PC-3 (cell line): ENCODE measurements at regions not wholly inside any gene's neighbourhood (a gene's known extent, or its start where the extent isn't known, plus 50 kb on each side); places are given as distances from the start of the nearest gene placed in this dataset.

Experiments
- ATAC-seq: fragments of 200-7000 bp; cut with Tn5 transposase; 2 replicates; pipeline ENCODE4 v1.9.1; 2020; ENCODE audit warnings: mild to moderate bottlenecking, moderate library complexity
- BruUV-seq: library from RNA; stranded (reverse); fragments of 400-500 nt; replicated peaks from 2 replicates; lab custom pipeline; 2021; lab: Mats Ljungman, UMichigan
- CTCF ChIA-PET: fragments of 300-600 bp; sonication (Branson Sonifier 250); formaldehyde crosslinking; loops from one replicate; lab custom pipeline; 2022; ENCODE audit warnings: antibody characterized with exemption; lab: Charles Lee
- POLR2A ChIA-PET: fragments of 300-600 bp; sonication (Branson Sonifier 250); formaldehyde crosslinking; loops from one replicate; lab custom pipeline; 2022; ENCODE audit warnings: antibody characterized with exemption; ENCODE audit not compliant: unreplicated experiment; lab: Charles Lee
- DNase-seq: peaks from one replicate; pipeline ENCODE4 v3.0.0-alpha.2; 2015
- H2AFZ ChIP-seq: fragments of 300-600 bp; sonication (generic); 2 replicates; pipeline ENCODE4 v1.6.0; 2016; ENCODE audit warnings: antibody characterized with exemption, low read length
- H3F3A ChIP-seq: fragments of 300-600 bp; sonication (generic); one replicate; pipeline ENCODE4 v1.6.0; 2017; ENCODE audit warnings: antibody characterized with exemption, low read length, control low read depth, mild to moderate bottlenecking; ENCODE audit not compliant: unreplicated experiment
- H3K27ac ChIP-seq: fragments of 300-600 bp; sonication (generic); 2 replicates; pipeline ENCODE4 v1.5.1; 2016; ENCODE audit warnings: mild to moderate bottlenecking, low read length
- H3K27me3 ChIP-seq: fragments of 300-600 bp; sonication (generic); 2 replicates; pipeline ENCODE4 v1.6.1; 2016; ENCODE audit warnings: low read length, mixed read lengths
- H3K36me3 ChIP-seq: fragments of 300-600 bp; sonication (generic); 2 replicates; pipeline ENCODE4 v1.6.1; 2016; ENCODE audit warnings: low read depth, mixed run types, low read length, mixed read lengths
- H3K4me1 ChIP-seq: fragments of 300-600 bp; sonication (generic); 2 replicates; pipeline ENCODE4 v1.5.1; 2016; ENCODE audit warnings: low read length; ENCODE audit not compliant: insufficient read depth
- H3K4me2 ChIP-seq: fragments of 300-600 bp; sonication (generic); 2 replicates; pipeline ENCODE4 v1.6.0; 2016; ENCODE audit warnings: low read length
- H3K4me3 ChIP-seq: fragments of 300-600 bp; sonication (generic); 2 replicates; pipeline ENCODE4 v1.5.1; 2016; ENCODE audit warnings: mild to moderate bottlenecking, low read length, mixed read lengths
- H3K79me2 ChIP-seq: fragments of 300-600 bp; sonication (generic); 2 replicates; pipeline ENCODE4 v1.6.1; 2017; ENCODE audit warnings: low read length, mixed read lengths
- H3K9ac ChIP-seq: fragments of 300-600 bp; sonication (generic); 2 replicates; pipeline ENCODE4 v1.6.0; 2016; ENCODE audit warnings: mild to moderate bottlenecking, low read length
- H3K9me2 ChIP-seq: fragments of 300-600 bp; sonication (generic); replicated peaks from 2 replicates; pipeline ENCODE4 v1.6.1; 2016; ENCODE audit warnings: mixed run types, low read length, mixed read lengths
- H3K9me3 ChIP-seq: fragments of 300-600 bp; sonication (generic); 2 replicates; pipeline ENCODE4 v1.6.1; 2016; ENCODE audit warnings: low read length, mixed read lengths
- H4K20me1 ChIP-seq: fragments of 300-600 bp; sonication (generic); 2 replicates; pipeline ENCODE4 v1.6.1; 2016; ENCODE audit warnings: low read length, mixed read lengths
- EZH2 ChIP-seq: fragments of 300-600 bp; sonication (generic); IDR thresholded peaks from one replicate; pipeline ENCODE4 v1.6.1; 2017; ENCODE audit warnings: antibody characterized with exemption, mild to moderate bottlenecking, low read length; ENCODE audit not compliant: unreplicated experiment
- EZH2phosphoT487 ChIP-seq: fragments of 300-600 bp; sonication (generic); IDR thresholded peaks from 2 replicates; pipeline ENCODE4 v1.6.1; 2018; ENCODE audit warnings: mild to moderate bottlenecking, antibody characterized with exemption, low read length, borderline replicate concordance
- intact Hi-C: fragments of 100-400 bp; cut with micrococcal nuclease; formaldehyde crosslinking; loops from 2 replicates; pipeline ENCODE4 v1.9.0; 2023
- TF ChIP-seq, protein P1 (sequence below): fragments of 300-600 bp; sonication (generic); conservative IDR thresholded peaks from 2 replicates; pipeline ENCODE4 v1.5.1; 2017; ENCODE audit warnings: antibody characterized with exemption, low read depth, mild to moderate bottlenecking, low read length

DNA sequence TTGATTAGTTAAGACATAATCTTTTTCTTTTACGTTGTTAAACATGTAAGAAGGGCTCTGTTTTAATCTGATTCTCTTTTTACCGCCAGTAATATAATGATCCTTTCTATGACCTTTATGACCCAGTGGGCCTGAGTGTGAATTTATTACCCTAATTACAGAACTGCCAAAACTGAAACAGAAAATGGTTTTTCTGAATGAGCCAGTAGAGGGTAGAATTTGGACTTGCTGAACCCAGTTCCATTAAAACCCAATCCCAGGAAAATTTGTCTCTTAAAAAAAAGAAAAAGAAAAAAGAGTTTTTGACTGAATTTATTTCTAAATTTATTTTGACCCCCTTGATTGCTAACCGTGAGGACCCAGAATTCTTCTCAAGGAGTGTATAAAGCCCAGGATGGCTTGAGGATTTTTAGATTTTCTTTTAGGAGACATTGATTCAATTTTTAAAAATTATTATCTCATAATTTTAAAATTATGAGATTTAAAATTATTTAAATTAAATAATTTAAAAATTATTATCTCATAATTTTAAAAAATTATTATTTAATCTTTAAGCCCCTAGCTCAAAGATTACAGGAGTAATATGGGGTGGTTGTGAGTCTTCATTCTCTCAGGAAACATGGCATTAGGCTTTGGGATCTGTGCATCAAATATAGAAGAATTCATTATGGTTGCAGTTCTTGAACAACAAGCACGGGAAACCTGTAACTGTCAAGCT lies 94.1 kb upstream of the GLIS3 start:
- Histone ChIP-seq H4K20me1 (no peaks in the 10 kb centered on the region), H3K9me2 (no peaks in the 10 kb centered on the region), H3K9me3 (no peaks in the 10 kb centered on the region), H3K27me3 (no peaks in the 10 kb centered on the region), H3K4me1 (no peaks in the 10 kb centered on the region), H3K27ac (no peak overlapping the region), H3K36me3 (no peaks in the 10 kb centered on the region), H3K79me2 (no peaks in the 10 kb centered on the region), H3K4me3 (no peak overlapping the region), H2AFZ (no peak overlapping the region), H3F3A (no peaks in the 10 kb centered on the region), H3K9ac (no peak overlapping the region), H3K4me2 (no peak overlapping the region)
- no peak for ATAC-seq
- BruUV-seq = no TSS peak
- DNase-seq = no peak
- intact Hi-C loops = loop anchor here (2.0 kb wide), 1 partner anchor 13 kb away; no protein-coding TSS in a partner anchor
- ChIA-PET CTCF (no interaction called here), POLR2A (no interaction called here)
- no peak for TF ChIP-seq EZH2phosphoT487
- TF ChIP-seq EZH2 = no peak
- TF ChIP-seq, protein P1, sequence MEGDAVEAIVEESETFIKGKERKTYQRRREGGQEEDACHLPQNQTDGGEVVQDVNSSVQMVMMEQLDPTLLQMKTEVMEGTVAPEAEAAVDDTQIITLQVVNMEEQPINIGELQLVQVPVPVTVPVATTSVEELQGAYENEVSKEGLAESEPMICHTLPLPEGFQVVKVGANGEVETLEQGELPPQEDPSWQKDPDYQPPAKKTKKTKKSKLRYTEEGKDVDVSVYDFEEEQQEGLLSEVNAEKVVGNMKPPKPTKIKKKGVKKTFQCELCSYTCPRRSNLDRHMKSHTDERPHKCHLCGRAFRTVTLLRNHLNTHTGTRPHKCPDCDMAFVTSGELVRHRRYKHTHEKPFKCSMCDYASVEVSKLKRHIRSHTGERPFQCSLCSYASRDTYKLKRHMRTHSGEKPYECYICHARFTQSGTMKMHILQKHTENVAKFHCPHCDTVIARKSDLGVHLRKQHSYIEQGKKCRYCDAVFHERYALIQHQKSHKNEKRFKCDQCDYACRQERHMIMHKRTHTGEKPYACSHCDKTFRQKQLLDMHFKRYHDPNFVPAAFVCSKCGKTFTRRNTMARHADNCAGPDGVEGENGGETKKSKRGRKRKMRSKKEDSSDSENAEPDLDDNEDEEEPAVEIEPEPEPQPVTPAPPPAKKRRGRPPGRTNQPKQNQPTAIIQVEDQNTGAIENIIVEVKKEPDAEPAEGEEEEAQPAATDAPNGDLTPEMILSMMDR = no peak

DNA sequence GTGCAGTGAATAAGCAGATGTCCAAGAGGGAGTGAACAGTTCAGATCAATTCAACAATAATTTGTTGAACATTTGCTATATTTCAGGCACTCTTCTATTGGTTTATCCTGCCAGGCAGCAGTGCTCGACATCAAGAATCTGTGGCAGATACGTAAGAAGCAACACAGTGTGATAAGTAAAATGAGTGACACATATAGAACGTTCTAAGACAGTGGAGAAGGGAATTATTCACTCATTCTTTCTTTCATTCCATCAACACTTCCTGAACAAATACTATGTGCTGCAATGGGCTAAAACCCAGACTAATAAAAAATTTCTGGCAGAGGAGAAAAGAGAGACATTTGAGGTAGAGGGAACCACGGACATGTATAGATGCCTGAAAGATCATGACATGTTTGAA lies 89.9 kb upstream of the GLIS3 start:
- H3K9me2 ChIP-seq = no peaks in the 10 kb centered on the region
- no peaks in the 10 kb centered on the region for H3K79me2 ChIP-seq
- no peak overlapping the region for H2AFZ ChIP-seq
- H4K20me1 ChIP-seq = no peaks in the 10 kb centered on the region
- TF ChIP-seq EZH2phosphoT487 (no peak), EZH2 (no peak)
- TF ChIP-seq, protein P1 = no peak
- POLR2A ChIA-PET = no interaction called here
- intact Hi-C loops = loop anchor here (10.0 kb wide), 1 partner anchor 105 kb away; the partner anchor contains the start of gene SLC1A1
- DNase-seq = peak; percentile 3
- no peak overlapping the region for H3K4me3 ChIP-seq
- no peak overlapping the region for H3K4me2 ChIP-seq
- BruUV-seq = no TSS peak
- H3K36me3 ChIP-seq = no peaks in the 10 kb centered on the region
- H3K9ac ChIP-seq = no peak overlapping the region
- no peaks in the 10 kb centered on the region for H3K9me3 ChIP-seq
- CTCF ChIA-PET = no interaction called here
- peak; percentile 60 for ATAC-seq
- H3K27me3 ChIP-seq = no peaks in the 10 kb centered on the region
- no peak overlapping the region for H3K27ac ChIP-seq
- H3K4me1 ChIP-seq = no peaks in the 10 kb centered on the region
- H3F3A ChIP-seq = no peaks in the 10 kb centered on the region

DNA sequence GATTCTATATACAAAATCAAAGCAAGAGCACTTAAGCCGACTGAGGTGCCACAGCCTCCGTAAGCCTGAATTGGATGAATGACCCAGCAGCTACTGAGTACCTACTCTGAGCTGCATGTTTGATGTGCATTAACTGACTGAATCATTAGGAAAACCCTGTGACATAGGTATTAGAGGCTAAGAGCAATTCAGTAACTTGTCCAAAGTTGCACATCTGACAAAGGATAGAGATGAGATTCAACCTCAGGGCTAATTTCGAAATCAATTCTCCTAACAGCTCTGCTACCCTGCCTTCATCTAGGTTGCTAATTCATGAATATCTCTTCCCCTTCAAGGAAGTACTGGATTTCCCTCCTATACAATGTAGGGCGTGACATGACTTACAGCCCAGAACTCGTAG lies 89.1 kb upstream of the GLIS3 start:
- no peaks in the 10 kb centered on the region for H4K20me1 ChIP-seq
- ATAC-seq = no peak
- no peak overlapping the region for H3K9ac ChIP-seq
- BruUV-seq = no TSS peak
- H3K9me3 ChIP-seq = no peaks in the 10 kb centered on the region
- no peak overlapping the region for H3K4me3 ChIP-seq
- H3F3A ChIP-seq = no peaks in the 10 kb centered on the region
- no peak overlapping the region for H2AFZ ChIP-seq
- CTCF ChIA-PET = no interaction called here
- H3K9me2 ChIP-seq = no peaks in the 10 kb centered on the region
- H3K27ac ChIP-seq = no peak overlapping the region
- H3K4me1 ChIP-seq = no peaks in the 10 kb centered on the region
- TF ChIP-seq EZH2phosphoT487 (no peak), EZH2 (no peak)
- TF ChIP-seq, protein P1 = no peak
- H3K27me3 ChIP-seq = no peaks in the 10 kb centered on the region
- no peak for DNase-seq
- H3K4me2 ChIP-seq = no peak overlapping the region
- H3K79me2 ChIP-seq = no peaks in the 10 kb centered on the region
- POLR2A ChIA-PET = no interaction called here
- H3K36me3 ChIP-seq = no peaks in the 10 kb centered on the region
- intact Hi-C loops = loop anchor here (10.0 kb wide), 1 partner anchor 106 kb away; the partner anchor contains the start of gene SLC1A1
